ENCODE measurements at regions not wholly inside any gene's neighbourhood (a gene's known extent, or its start where the extent isn't known, plus 50 kb on each side); places are given as distances from the start of the nearest gene placed in this dataset.

DNA sequence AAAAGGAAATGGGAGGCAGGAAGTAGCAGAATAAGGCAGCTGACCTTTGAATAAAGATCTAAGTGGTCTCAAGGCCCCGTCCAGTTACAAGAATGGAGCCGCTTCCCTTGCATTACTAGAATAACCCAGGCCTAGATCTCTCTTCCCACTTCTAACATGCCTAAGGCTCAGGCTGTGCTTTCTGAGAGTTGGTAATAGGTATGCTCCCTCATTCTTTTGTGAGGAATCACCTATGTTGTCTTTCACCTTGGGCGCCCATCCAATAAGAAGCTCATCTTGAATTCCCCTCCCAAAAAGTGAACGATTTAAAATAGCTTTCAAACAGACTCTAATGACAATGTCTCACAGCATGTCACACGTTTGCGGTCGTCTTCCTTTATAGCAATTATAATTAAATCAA is 101.2 kb downstream of the KCNJ2 start:
- no peak overlapping the region for H3K4me3 ChIP-seq
- H3K4me1 ChIP-seq: no peaks in the 10 kb centered on the region
- DNase-seq: no peak
- TF ChIP-seq POLR2AphosphoS5 (IDR thresholded peaks at IDR 0.05) (no peak), POLR2A (IDR thresholded peaks at IDR 0.05) (no peak), EP300 (IDR thresholded peaks at IDR 0.05) (no peak)
- TF ChIP-seq, protein P1, sequence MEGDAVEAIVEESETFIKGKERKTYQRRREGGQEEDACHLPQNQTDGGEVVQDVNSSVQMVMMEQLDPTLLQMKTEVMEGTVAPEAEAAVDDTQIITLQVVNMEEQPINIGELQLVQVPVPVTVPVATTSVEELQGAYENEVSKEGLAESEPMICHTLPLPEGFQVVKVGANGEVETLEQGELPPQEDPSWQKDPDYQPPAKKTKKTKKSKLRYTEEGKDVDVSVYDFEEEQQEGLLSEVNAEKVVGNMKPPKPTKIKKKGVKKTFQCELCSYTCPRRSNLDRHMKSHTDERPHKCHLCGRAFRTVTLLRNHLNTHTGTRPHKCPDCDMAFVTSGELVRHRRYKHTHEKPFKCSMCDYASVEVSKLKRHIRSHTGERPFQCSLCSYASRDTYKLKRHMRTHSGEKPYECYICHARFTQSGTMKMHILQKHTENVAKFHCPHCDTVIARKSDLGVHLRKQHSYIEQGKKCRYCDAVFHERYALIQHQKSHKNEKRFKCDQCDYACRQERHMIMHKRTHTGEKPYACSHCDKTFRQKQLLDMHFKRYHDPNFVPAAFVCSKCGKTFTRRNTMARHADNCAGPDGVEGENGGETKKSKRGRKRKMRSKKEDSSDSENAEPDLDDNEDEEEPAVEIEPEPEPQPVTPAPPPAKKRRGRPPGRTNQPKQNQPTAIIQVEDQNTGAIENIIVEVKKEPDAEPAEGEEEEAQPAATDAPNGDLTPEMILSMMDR (IDR thresholded peaks at IDR 0.05): no peak
- 79 to 87% (median 83%) methylated on average over 7 of the region's 7 CpGs for WGBS, 5 donors
- H3K27me3 ChIP-seq: no peaks in the 10 kb centered on the region
- H3K27ac ChIP-seq: no peak overlapping the region
- no peaks in the 10 kb centered on the region for H3K9me3 ChIP-seq
- H3K36me3 ChIP-seq: no peaks in the 10 kb centered on the region
- intact Hi-C loops (cut with DNase I; ENCODE audit: low total_unique reads): no loop called here

DNA sequence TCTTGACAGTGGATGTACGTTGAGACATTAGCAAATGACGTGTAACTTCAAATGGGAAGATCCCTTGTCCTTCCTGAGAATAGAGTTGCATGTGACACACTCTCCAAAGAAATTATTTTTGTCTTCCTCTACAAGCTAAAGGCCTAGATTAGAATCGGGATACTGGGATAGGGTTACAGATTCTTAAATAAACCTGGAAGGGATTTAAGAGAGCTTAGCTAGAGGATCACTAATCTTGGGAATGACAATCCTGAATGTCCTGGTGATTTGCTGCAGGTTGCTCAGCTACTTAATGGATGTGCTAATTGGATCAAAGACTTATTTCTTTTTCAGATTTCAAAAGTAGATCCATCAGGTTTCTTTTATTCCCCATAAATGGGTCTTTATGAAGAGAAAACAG is 101.9 kb downstream of the KCNJ2 start:
- TF ChIP-seq POLR2A (IDR thresholded peaks at IDR 0.05) (no peak), EP300 (IDR thresholded peaks at IDR 0.05) (no peak), POLR2AphosphoS5 (IDR thresholded peaks at IDR 0.05) (no peak)
- TF ChIP-seq, protein P1 (IDR thresholded peaks at IDR 0.05): no peak
- H3K4me3 ChIP-seq: no peak overlapping the region
- intact Hi-C loops (cut with DNase I; ENCODE audit: low total_unique reads): no loop called here
- H3K4me1 ChIP-seq: no peaks in the 10 kb centered on the region
- 63 to 82% (median 73%) methylated on average over 3 of the region's 3 CpGs for WGBS, 5 donors
- DNase-seq: no peak
- no peak overlapping the region for H3K27ac ChIP-seq
- no peaks in the 10 kb centered on the region for H3K9me3 ChIP-seq
- H3K27me3 ChIP-seq: no peaks in the 10 kb centered on the region
- no peaks in the 10 kb centered on the region for H3K36me3 ChIP-seq

DNA sequence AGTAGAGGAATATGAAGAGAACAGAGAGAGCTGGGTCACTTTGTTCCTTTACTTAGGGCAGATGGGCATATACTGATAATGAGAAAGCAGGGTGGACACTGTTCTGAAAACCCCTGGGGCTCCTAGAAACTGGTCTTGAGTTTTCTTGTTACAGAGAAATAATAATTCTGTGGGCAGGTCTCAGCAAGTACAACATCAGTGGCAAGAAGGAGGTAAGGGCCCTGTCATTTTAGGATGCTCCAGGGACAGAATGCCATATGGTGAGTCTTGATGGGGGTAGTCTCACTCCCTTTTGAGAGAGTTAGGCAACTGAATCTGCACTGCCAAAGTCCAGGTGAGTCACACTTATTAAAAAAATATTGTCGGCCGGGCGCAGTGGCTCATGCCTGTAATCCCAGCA is 102.3 kb downstream of the KCNJ2 start:
- Histone ChIP-seq H3K4me3 (no peak overlapping the region), H3K36me3 (no peaks in the 10 kb centered on the region), H3K9me3 (no peaks in the 10 kb centered on the region), H3K4me1 (no peaks in the 10 kb centered on the region), H3K27me3 (no peaks in the 10 kb centered on the region), H3K27ac (no peak overlapping the region)
- WGBS, 5 donors: 93 to 97% (median 95%) methylated on average over 3 of the region's 3 CpGs
- TF ChIP-seq, protein P1 (IDR thresholded peaks at IDR 0.05): no peak
- TF ChIP-seq POLR2A (IDR thresholded peaks at IDR 0.05) (no peak), EP300 (IDR thresholded peaks at IDR 0.05) (no peak), POLR2AphosphoS5 (IDR thresholded peaks at IDR 0.05) (no peak)
- no peak for DNase-seq
- intact Hi-C loops (cut with DNase I; ENCODE audit: low total_unique reads): no loop called here

DNA sequence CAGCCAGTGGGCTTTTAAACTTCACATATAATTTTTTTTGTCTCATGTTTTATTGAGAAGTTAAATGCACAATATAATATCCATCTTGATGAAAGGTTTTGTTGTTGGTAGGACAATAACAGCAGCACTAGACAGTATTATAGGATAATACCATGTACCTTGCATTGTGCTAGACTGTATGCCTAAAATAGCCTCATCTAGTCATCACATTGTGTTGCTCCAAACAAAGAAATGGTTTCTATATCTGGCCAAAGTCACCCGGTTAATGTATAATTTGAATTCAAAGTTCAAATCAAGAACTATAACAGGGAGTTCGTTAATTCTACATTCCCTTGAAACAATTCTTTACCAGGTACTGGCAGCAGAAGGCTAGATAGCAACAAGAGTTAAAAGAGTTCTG is 104.9 kb downstream of the KCNJ2 start:
- Histone ChIP-seq H3K36me3 (no peaks in the 10 kb centered on the region), H3K4me3 (no peak overlapping the region), H3K4me1 (no peaks in the 10 kb centered on the region), H3K27me3 (no peaks in the 10 kb centered on the region), H3K9me3 (no peaks in the 10 kb centered on the region), H3K27ac (no peak overlapping the region)
- no peak for DNase-seq
- WGBS, 5 donors: 39 to 58% (median 51%) methylated on average over 2 of the region's 2 CpGs
- intact Hi-C loops (cut with DNase I; ENCODE audit: low total_unique reads): no loop called here
- TF ChIP-seq, protein P1 (IDR thresholded peaks at IDR 0.05): no peak
- no peak for TF ChIP-seq POLR2AphosphoS5 (IDR thresholded peaks at IDR 0.05)
- TF ChIP-seq EP300 (IDR thresholded peaks at IDR 0.05): no peak
- TF ChIP-seq POLR2A (IDR thresholded peaks at IDR 0.05): no peak

Measured in stomach (tissue), 8 donors.